ENCODE measurements at regions not wholly inside any gene's neighbourhood (a gene's known extent, or its start where the extent isn't known, plus 50 kb on each side); places are given as distances from the start of the nearest gene placed in this dataset.

GRCh38 chr6:164551706-164552105 lies 757.7 kb downstream of the C6orf118 start:
- Histone ChIP-seq H3K27ac (ENCODE audit: low read length) (no peak overlapping the region), H3K27me3 (replicated peaks; ENCODE audit: insufficient read depth, low read length) (no peaks in the 10 kb centered on the region), H3K9ac (ENCODE audit: low read length) (no peak overlapping the region), H3K4me2 (ENCODE audit: low read depth, low read length) (no peak overlapping the region), H3K79me2 (ENCODE audit: low read length) (no peaks in the 10 kb centered on the region), H3K9me2 (replicated peaks; ENCODE audit: insufficient read depth, low read length) (no peaks in the 10 kb centered on the region), H2AFZ (ENCODE audit: low read length) (no peak overlapping the region), H3F3A (ENCODE audit: insufficient read depth, low read length) (no peaks in the 10 kb centered on the region), H3K4me1 (ENCODE audit: low read length) (no peaks in the 10 kb centered on the region), H3K4me3 (ENCODE audit: low read length) (no peak overlapping the region), H4K20me1 (ENCODE audit: insufficient read depth, low read length) (no peaks in the 10 kb centered on the region), H3K9me3 (replicated peaks; ENCODE audit: insufficient read depth, low read length) (no peaks in the 10 kb centered on the region), H3K36me3 (replicated peaks; ENCODE audit: insufficient read depth, low read length) (no peaks in the 10 kb centered on the region)
- TF ChIP-seq, protein P1, sequence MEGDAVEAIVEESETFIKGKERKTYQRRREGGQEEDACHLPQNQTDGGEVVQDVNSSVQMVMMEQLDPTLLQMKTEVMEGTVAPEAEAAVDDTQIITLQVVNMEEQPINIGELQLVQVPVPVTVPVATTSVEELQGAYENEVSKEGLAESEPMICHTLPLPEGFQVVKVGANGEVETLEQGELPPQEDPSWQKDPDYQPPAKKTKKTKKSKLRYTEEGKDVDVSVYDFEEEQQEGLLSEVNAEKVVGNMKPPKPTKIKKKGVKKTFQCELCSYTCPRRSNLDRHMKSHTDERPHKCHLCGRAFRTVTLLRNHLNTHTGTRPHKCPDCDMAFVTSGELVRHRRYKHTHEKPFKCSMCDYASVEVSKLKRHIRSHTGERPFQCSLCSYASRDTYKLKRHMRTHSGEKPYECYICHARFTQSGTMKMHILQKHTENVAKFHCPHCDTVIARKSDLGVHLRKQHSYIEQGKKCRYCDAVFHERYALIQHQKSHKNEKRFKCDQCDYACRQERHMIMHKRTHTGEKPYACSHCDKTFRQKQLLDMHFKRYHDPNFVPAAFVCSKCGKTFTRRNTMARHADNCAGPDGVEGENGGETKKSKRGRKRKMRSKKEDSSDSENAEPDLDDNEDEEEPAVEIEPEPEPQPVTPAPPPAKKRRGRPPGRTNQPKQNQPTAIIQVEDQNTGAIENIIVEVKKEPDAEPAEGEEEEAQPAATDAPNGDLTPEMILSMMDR (IDR thresholded peaks at IDR 0.05; ENCODE audit: low read length): no peak
- TF ChIP-seq EZH2phosphoT487 (IDR thresholded peaks at IDR 0.05; ENCODE audit: low read length) (no peak), EZH2 (optimal IDR thresholded peaks at IDR 0.05; ENCODE audit: low read depth, low read length) (no peak)
- DNase-seq: no peak

DNA sequence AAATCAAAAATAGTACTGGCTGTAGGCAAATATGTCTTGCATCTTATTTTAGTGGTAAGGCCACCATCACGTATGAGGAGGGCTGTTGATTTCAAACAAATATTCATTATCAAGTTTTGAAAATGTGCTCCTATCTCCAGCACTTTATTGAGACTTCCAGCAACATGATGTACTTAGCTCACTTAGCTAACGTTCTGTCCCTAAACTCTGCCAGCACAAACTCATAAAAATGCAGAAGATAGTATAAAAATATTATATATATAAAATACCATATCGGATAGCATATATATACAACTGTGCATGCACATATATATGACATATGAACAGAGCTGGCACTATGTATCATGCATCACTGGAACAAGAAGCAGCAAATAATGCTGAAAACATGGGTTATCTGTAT lies 762.3 kb downstream of the C6orf118 start:
- H4K20me1 ChIP-seq (ENCODE audit: insufficient read depth, low read length): no peaks in the 10 kb centered on the region
- H3K79me2 ChIP-seq (ENCODE audit: low read length): no peaks in the 10 kb centered on the region
- no peaks in the 10 kb centered on the region for H3K9me2 ChIP-seq (replicated peaks; ENCODE audit: insufficient read depth, low read length)
- H3K27me3 ChIP-seq (replicated peaks; ENCODE audit: insufficient read depth, low read length): no peaks in the 10 kb centered on the region
- no peak overlapping the region for H2AFZ ChIP-seq (ENCODE audit: low read length)
- H3K27ac ChIP-seq (ENCODE audit: low read length): no peak overlapping the region
- H3K4me2 ChIP-seq (ENCODE audit: low read depth, low read length): no peak overlapping the region
- no peaks in the 10 kb centered on the region for H3K36me3 ChIP-seq (replicated peaks; ENCODE audit: insufficient read depth, low read length)
- no peak for TF ChIP-seq EZH2 (optimal IDR thresholded peaks at IDR 0.05; ENCODE audit: low read depth, low read length)
- TF ChIP-seq, protein P1 (IDR thresholded peaks at IDR 0.05; ENCODE audit: low read length): no peak
- no peak for TF ChIP-seq EZH2phosphoT487 (IDR thresholded peaks at IDR 0.05; ENCODE audit: low read length)
- H3K9me3 ChIP-seq (replicated peaks; ENCODE audit: insufficient read depth, low read length): no peaks in the 10 kb centered on the region
- no peak for DNase-seq
- H3K9ac ChIP-seq (ENCODE audit: low read length): no peak overlapping the region
- no peaks in the 10 kb centered on the region for H3F3A ChIP-seq (ENCODE audit: insufficient read depth, low read length)
- no peaks in the 10 kb centered on the region for H3K4me1 ChIP-seq (ENCODE audit: low read length)
- no peak overlapping the region for H3K4me3 ChIP-seq (ENCODE audit: low read length)

GRCh38 chr6:164546263-164546662 lies 763.1 kb downstream of the C6orf118 start:
- Histone ChIP-seq H3K9me3 (replicated peaks; ENCODE audit: insufficient read depth, low read length) (no peaks in the 10 kb centered on the region), H3K79me2 (ENCODE audit: low read length) (no peaks in the 10 kb centered on the region), H3K9me2 (replicated peaks; ENCODE audit: insufficient read depth, low read length) (no peaks in the 10 kb centered on the region), H3K4me1 (ENCODE audit: low read length) (no peaks in the 10 kb centered on the region), H2AFZ (ENCODE audit: low read length) (no peak overlapping the region), H3K36me3 (replicated peaks; ENCODE audit: insufficient read depth, low read length) (no peaks in the 10 kb centered on the region), H3K4me2 (ENCODE audit: low read depth, low read length) (no peak overlapping the region), H3F3A (ENCODE audit: insufficient read depth, low read length) (no peaks in the 10 kb centered on the region), H3K4me3 (ENCODE audit: low read length) (no peak overlapping the region), H3K27me3 (replicated peaks; ENCODE audit: insufficient read depth, low read length) (no peaks in the 10 kb centered on the region), H3K27ac (ENCODE audit: low read length) (no peak overlapping the region), H4K20me1 (ENCODE audit: insufficient read depth, low read length) (no peaks in the 10 kb centered on the region), H3K9ac (ENCODE audit: low read length) (no peak overlapping the region)
- TF ChIP-seq EZH2phosphoT487 (IDR thresholded peaks at IDR 0.05; ENCODE audit: low read length): no peak
- no peak for TF ChIP-seq EZH2 (optimal IDR thresholded peaks at IDR 0.05; ENCODE audit: low read depth, low read length)
- TF ChIP-seq, protein P1 (IDR thresholded peaks at IDR 0.05; ENCODE audit: low read length): no peak
- no peak for DNase-seq

Data from MM.1S (cell line).